GM21737 (cell line): ENCODE measurements at regions not wholly inside any gene's neighbourhood (a gene's known extent, or its start where the extent isn't known, plus 50 kb on each side); places are given as distances from the start of the nearest gene placed in this dataset.

ENCODE experiments used
- ATAC-seq: cut with Tn5 transposase; IDR thresholded peaks from one replicate; pipeline ENCODE4 v1.9.1; 2021; ENCODE audit warnings: mild to moderate bottlenecking, moderate library complexity; ENCODE audit not compliant: unreplicated experiment

GRCh38 chr5:124333298-124333979 lies 413.0 kb downstream of the ZNF608 start:
- no peak for ATAC-seq

- no peak for ATAC-seq
These were observed 414.2 kb downstream of the ZNF608 start for GRCh38 chr5:124332273-124332672.

GRCh38 chr5:124330595-124331220 lies 415.7 kb downstream of the ZNF608 start:
- ATAC-seq: no peak

- ATAC-seq: no peak
These were observed 418.2 kb downstream of the ZNF608 start for GRCh38 chr5:124328201-124328600.

- ATAC-seq: no peak
These were observed 427.8 kb downstream of the ZNF608 start for GRCh38 chr5:124318661-124319060.

DNA sequence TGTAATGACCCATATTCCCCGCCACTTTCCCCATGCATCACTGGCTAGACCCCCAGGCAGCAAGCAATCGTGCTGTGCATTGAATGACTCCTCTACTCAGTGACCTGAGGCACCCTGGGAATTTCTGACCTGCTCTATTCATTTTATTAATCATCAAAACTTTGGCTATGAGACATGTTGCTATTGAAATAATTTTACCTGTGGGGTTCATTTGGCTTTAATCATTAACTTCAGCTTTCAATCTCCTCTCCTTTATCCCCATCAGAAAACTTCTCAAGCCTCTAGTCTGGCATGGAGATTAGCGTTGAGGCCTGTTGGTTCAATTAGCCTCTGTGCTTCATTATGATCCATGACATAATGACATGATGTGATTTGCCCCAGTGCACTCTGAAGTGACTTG lies 429.0 kb downstream of the ZNF608 start:
- no peak for ATAC-seq

- ATAC-seq: no peak
These were observed 430.6 kb downstream of the ZNF608 start for GRCh38 chr5:124315741-124316415.

GRCh38 chr5:124310453-124310852 lies 436.0 kb downstream of the ZNF608 start:
- no peak for ATAC-seq

DNA sequence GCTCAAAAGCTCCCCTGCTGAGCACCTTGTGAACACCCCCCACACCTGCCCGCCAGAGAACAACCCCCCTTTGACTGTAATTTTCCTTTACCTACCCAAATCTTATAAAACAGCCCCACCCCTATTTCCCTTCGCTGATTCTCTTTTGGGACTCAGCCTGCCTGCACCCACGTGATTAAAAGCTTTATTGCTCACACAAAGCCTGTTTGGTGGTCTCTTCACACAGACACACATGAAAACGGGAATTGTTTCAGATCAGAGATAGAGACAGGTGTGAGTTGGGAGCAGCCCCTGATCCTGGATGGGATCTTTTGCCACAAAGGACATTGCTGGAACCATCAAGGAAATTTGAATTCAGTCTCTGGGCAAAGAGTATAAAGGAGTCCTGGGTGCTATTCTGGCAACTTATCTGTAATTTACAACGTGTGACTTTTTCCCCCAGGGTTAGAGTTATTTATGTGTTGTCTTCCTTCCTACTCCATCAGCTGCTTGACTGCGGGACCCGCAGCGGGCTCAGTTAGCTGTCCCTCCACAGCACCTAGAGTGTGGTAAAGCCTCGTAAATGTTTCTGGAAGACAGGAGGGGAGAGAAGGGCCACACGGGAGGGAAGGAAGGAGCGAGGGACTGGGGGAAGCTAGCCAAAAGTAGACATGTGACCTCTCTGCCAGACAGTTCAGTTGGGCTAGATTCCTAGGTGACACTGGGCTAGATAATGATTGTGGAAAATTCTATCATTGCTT lies 437.0 kb downstream of the ZNF608 start:
- no peak for ATAC-seq

DNA sequence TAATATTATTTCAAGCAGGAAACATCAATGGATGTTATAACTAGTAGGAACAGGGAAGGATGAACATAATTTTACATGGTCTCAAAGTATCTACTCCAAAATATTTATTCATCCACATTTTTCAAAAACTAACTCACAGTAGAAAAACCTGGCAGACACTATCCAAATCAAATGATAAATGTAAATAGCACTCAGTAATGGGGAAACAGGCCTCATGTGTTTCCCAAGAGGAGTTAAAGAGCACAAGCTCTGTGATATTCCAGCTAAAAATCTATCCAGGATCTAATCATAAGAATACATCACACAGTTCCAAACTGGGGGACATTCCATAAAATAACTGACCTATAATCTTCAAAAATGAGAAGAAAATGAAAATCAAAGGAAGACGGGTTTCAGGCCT lies 443.1 kb downstream of the ZNF608 start:
- ATAC-seq: no peak

DNA sequence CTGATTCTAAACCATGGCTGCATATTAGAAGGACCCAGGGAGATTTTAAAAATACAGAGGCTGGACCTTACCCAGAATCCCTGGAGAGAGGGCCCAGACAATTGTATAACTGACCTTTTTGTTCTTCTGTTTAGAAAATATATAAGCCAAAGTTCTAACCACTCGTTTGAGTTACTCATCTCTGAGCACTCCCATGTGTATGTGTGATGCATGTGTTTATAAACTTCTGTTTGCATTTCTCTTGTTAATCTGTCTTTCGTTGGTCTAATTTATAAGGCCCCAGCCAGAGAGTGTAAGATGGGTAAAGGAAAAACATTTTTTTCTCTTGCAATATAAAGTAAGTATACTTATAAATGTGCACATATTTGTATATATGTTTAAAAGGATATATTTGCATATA lies 443.9 kb downstream of the ZNF608 start:
- ATAC-seq: no peak

GRCh38 chr5:124301850-124302249 lies 444.6 kb downstream of the ZNF608 start:
- no peak for ATAC-seq

DNA sequence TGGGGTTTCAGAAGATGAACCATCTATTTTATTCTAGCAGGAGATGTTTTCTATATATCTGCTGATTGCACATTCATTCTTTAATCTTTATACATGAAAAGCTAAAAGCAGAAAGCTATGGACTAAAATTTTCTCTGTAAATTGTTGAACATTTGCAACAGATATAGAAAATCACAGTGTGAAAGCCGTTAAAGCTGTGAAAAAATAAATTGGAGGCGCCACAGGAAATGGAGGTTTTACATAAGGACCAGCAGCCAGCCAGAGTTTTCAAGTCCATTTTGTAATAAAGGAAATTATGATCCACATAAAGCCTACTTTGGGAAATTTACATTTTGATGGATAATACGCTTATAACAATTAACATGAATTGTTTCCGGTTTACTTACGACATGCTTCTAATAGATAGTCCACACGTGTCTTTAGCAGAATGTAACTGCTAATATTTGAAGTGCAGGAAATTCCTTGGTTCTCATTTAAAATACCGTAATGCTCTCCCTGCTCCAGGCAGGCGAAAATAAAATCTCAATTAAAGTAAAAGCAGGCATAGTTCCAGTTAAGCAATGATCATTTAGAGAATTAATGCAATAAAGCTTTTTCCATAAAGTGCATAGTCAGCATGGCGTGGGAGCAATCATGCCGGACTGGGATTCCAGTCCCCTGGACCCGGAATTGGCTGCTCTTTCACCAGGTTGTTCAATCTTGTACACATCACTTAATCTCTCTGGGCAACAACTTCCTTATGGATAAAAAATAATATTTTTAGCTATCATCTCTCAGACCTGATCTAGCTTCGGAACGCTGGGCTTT lies 445.4 kb downstream of the ZNF608 start:
- ATAC-seq: no peak

- ATAC-seq: no peak
These were observed 448.6 kb downstream of the ZNF608 start for GRCh38 chr5:124297826-124298225.

DNA sequence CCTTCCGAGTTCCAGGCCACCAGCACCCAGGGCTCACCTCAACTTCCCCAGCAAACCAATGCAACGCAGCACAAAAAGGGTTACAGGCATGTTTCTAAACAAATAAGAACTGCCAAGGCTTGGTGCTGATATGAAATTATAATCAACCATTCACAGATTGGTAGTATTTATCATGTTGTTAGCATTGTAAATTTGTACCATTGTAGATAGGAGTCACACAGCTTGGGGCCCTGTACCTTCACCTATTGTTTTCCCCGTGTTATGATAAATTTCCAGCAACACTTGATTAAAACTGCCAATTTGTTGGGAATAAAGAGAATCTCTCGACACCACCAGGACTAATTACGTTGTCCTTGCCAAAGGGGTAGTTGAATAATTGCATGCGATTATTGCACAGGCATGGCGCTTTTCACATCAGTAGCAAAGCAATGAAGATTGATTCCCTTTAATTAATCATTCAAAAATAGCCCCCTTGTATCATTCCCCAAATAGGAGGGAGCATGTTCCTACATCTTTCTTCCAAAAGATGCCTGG lies 454.1 kb downstream of the ZNF608 start:
- no peak for ATAC-seq

- no peak for ATAC-seq
These were observed 456.7 kb downstream of the ZNF608 start for GRCh38 chr5:124289641-124290311.

DNA sequence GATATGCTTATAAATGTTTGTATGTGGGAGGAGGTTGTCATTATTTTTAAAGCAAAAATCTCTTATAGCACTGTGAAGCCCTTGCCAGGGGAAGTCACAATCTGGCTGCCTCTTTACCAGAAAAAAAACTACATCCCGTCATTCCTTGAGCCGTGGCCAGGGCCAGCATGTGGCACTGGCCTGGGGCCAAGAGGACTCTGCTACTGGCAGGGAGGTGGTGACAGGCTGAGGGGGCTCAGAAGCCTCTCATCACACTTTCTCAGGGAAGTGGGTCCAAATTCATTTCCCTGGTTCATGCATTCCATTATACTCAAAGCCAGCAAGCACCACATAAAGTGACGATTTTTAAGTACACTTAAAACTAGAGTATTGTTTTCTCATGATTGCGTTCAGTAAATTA lies 457.3 kb downstream of the ZNF608 start:
- no peak for ATAC-seq

- no peak for ATAC-seq
These were observed 458.6 kb downstream of the ZNF608 start for GRCh38 chr5:124287813-124288212.

GRCh38 chr5:124285733-124286132 lies 460.7 kb downstream of the ZNF608 start:
- no peak for ATAC-seq

DNA sequence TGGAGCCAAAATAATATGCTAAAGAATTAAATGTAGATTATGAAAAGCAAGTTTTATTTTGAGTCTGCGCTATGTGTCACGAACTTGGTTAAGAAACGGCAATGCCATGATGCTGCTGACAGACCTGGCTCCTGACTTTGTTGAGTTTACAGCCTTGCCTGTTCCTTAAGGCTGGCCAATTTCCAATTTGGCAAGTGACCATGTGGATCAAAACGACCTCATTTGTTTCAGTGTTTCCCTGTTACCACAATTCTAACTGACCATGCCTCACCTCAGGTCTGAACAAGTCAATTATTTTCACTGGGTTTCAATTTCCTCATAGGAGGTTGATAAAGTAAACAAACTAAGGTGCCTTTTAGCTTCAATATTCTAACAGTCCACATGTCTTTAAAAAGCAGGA lies 461.4 kb downstream of the ZNF608 start:
- ATAC-seq: no peak
